ENCODE measurements at regions not wholly inside any gene's neighbourhood (a gene's known extent, or its start where the extent isn't known, plus 50 kb on each side); places are given as distances from the start of the nearest gene placed in this dataset.
A peak's percentile ranks its signal among the peaks of the same experiment; 100 is the strongest.
"Not testable (repeated sequence)": the region's sequence is repeated elsewhere in the genome, so short reads cannot be mapped to it uniquely, and the experiment has no call there.

DNA sequence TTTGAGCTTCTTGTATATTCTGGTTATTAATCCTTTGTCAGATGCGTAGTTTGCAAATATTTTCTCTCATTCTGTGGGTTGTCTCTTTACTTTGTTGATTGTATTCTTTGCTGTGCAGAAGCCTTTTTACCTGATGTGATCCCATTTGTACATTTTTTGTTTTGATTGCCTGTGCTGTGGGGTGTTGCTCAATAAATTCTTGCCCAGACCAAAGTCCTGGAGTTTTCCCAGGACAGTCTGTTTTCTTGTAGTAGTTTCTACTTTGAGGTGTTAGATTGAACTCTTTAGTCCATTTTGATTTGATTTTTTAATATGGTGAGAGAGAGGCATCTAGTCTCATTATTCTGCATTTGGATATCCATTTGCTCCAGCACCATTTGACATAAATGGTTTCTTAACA is 588.7 kb upstream of the MBL2 start:
- no peaks in the 10 kb centered on the region for H3K27me3 ChIP-seq (ENCODE audit: control insufficient read depth, insufficient read depth, low read length, poor library complexity, severe bottlenecking)
- H3K36me3 ChIP-seq (ENCODE audit: control insufficient read depth, insufficient read depth, low read length): no peaks in the 10 kb centered on the region
- DNase-seq: no peak
- peaks cover 10% of the 10 kb centered on the region for H3K9me3 Mint-ChIP-seq
- no peak for TF ChIP-seq CTCF (conservative IDR thresholded peaks at IDR 0.05)
- 97% methylated on average over 1 of the region's 1 CpG; no CpG with 5 or more reads in 1 of the 2 experiments for WGBS, 2 experiments (ENCODE audit: insufficient coverage in 1 of 2, insufficient read length in 1 of 2)
- H3K27ac ChIP-seq (ENCODE audit: low read depth, low read length): no peak overlapping the region
- peaks cover 23% of the 10 kb centered on the region for H3K4me1 Mint-ChIP-seq
- peaks cover 3% of the 10 kb centered on the region for H3K36me3 Mint-ChIP-seq (ENCODE audit: low read depth)
- no peak overlapping the region for H3K27ac Mint-ChIP-seq
- H3K4me3 Mint-ChIP-seq: no peak overlapping the region
- no peaks in the 10 kb centered on the region for H3K27me3 Mint-ChIP-seq (ENCODE audit: insufficient read depth)
- H3K9me3 ChIP-seq (ENCODE audit: control insufficient read depth, low read length): peaks cover 18% of the 10 kb centered on the region
- H3K4me3 ChIP-seq (ENCODE audit: low read length): no peak overlapping the region
- H3K4me1 ChIP-seq (ENCODE audit: control insufficient read depth, insufficient read depth, low read length): peaks cover 4% of the 10 kb centered on the region
- no peak overlapping the region for H3K9ac ChIP-seq (ENCODE audit: extremely low read depth, low read length, poor library complexity, severe bottlenecking)

- DNase-seq: peak; percentile 70
- peaks cover 18% of the 10 kb centered on the region for H3K9me3 ChIP-seq (ENCODE audit: control insufficient read depth, low read length)
- H3K27ac ChIP-seq (ENCODE audit: low read depth, low read length); H3K4me3 ChIP-seq (ENCODE audit: low read length); H3K27me3 Mint-ChIP-seq (ENCODE audit: insufficient read depth); H3K4me3 Mint-ChIP-seq; H3K27me3 ChIP-seq (ENCODE audit: control insufficient read depth, insufficient read depth, low read length, poor library complexity, severe bottlenecking); H3K9me3 Mint-ChIP-seq; H3K9ac ChIP-seq (ENCODE audit: extremely low read depth, low read length, poor library complexity, severe bottlenecking); H3K36me3 ChIP-seq (ENCODE audit: control insufficient read depth, insufficient read depth, low read length); H3K36me3 Mint-ChIP-seq (ENCODE audit: low read depth); H3K4me1 ChIP-seq (ENCODE audit: control insufficient read depth, insufficient read depth, low read length): not testable (repeated sequence)
- peak overlapping the region; percentile 71 for H3K27ac Mint-ChIP-seq
- peaks cover 21% of the 10 kb centered on the region for H3K4me1 Mint-ChIP-seq
- WGBS, 2 experiments (ENCODE audit: insufficient coverage in 1 of 2, insufficient read length in 1 of 2): 40 to 60% methylated on average over 1 to 4 of the region's 4 CpGs
Measured at GRCh38 chr10:53358978-53359377, 586.4 kb upstream of the MBL2 start.

- H3K4me1 ChIP-seq (ENCODE audit: control insufficient read depth, insufficient read depth, low read length): no peaks in the 10 kb centered on the region
- H3K27me3 ChIP-seq (ENCODE audit: control insufficient read depth, insufficient read depth, low read length, poor library complexity, severe bottlenecking): no peaks in the 10 kb centered on the region
- H3K36me3 ChIP-seq (ENCODE audit: control insufficient read depth, insufficient read depth, low read length): no peaks in the 10 kb centered on the region
- no peak overlapping the region for H3K4me3 Mint-ChIP-seq
- 68 to 73% methylated on average over 3 to 4 of the region's 4 CpGs for WGBS, 2 experiments (ENCODE audit: insufficient coverage in 1 of 2, insufficient read length in 1 of 2)
- H3K4me1 Mint-ChIP-seq: peaks cover 21% of the 10 kb centered on the region
- peaks cover 10% of the 10 kb centered on the region for H3K9me3 Mint-ChIP-seq
- H3K9me3 ChIP-seq (ENCODE audit: control insufficient read depth, low read length): peaks cover 18% of the 10 kb centered on the region
- H3K27me3 Mint-ChIP-seq (ENCODE audit: insufficient read depth): no peaks in the 10 kb centered on the region
- H3K27ac ChIP-seq (ENCODE audit: low read depth, low read length): no peak overlapping the region
- peak overlapping the region; percentile 71 for H3K27ac Mint-ChIP-seq
- H3K4me3 ChIP-seq (ENCODE audit: low read length): no peak overlapping the region
- H3K9ac ChIP-seq (ENCODE audit: extremely low read depth, low read length, poor library complexity, severe bottlenecking): no peak overlapping the region
- DNase-seq: peak; percentile 65
- H3K36me3 Mint-ChIP-seq (ENCODE audit: low read depth): peaks cover 5% of the 10 kb centered on the region
- TF ChIP-seq CTCF (conservative IDR thresholded peaks at IDR 0.05): no peak
Measured at GRCh38 chr10:53358536-53358935, 586.0 kb upstream of the MBL2 start.

- H3K27me3 ChIP-seq (ENCODE audit: control insufficient read depth, insufficient read depth, low read length, poor library complexity, severe bottlenecking): no peaks in the 10 kb centered on the region
- Mint-ChIP-seq H3K36me3 (ENCODE audit: low read depth) (peaks cover 5% of the 10 kb centered on the region), H3K9me3 (peaks cover 10% of the 10 kb centered on the region), H3K4me1 (peaks cover 21% of the 10 kb centered on the region), H3K27ac (no peak overlapping the region), H3K4me3 (no peak overlapping the region), H3K27me3 (ENCODE audit: insufficient read depth) (no peaks in the 10 kb centered on the region)
- no peaks in the 10 kb centered on the region for H3K4me1 ChIP-seq (ENCODE audit: control insufficient read depth, insufficient read depth, low read length)
- no peak for DNase-seq
- TF ChIP-seq CTCF (conservative IDR thresholded peaks at IDR 0.05): no peak
- no peaks in the 10 kb centered on the region for H3K36me3 ChIP-seq (ENCODE audit: control insufficient read depth, insufficient read depth, low read length)
- peaks cover 12% of the 10 kb centered on the region for H3K9me3 ChIP-seq (ENCODE audit: control insufficient read depth, low read length)
- peak overlapping the region; percentile 14 for H3K27ac ChIP-seq (ENCODE audit: low read depth, low read length)
- no peak overlapping the region for H3K4me3 ChIP-seq (ENCODE audit: low read length)
- no peak overlapping the region for H3K9ac ChIP-seq (ENCODE audit: extremely low read depth, low read length, poor library complexity, severe bottlenecking)
Measured at GRCh38 chr10:53357587-53357986, 585.0 kb upstream of the MBL2 start.

Measured in endodermal cell (in vitro differentiated cells).